ENCODE measurements at regions not wholly inside any gene's neighbourhood (a gene's known extent, or its start where the extent isn't known, plus 50 kb on each side); places are given as distances from the start of the nearest gene placed in this dataset.

GRCh38 chr10:124342136-124342820, 76.4 kb downstream of the OAT start:
- no peak for DNase-seq (ENCODE audit: extremely low spot score)
- ChIA-PET CTCF (no interaction called here), POLR2A (no interaction called here)
- TF ChIP-seq CTCF (IDR thresholded peaks at IDR 0.05; ENCODE audit: control extremely low read depth, extremely low read depth, low read depth, missing control alignments): no peak

- no peak for TF ChIP-seq CTCF (IDR thresholded peaks at IDR 0.05; ENCODE audit: control extremely low read depth, extremely low read depth, low read depth, missing control alignments)
- ChIA-PET POLR2A (no interaction called here), CTCF (no interaction called here)
- no peak for DNase-seq (ENCODE audit: extremely low spot score)
Observed at GRCh38 chr10:124341768-124342135, 77.0 kb downstream of the OAT start.

- ChIA-PET POLR2A (no interaction called here), CTCF (no interaction called here)
- DNase-seq (ENCODE audit: extremely low spot score): no peak
- no peak for TF ChIP-seq CTCF (IDR thresholded peaks at IDR 0.05; ENCODE audit: control extremely low read depth, extremely low read depth, low read depth, missing control alignments)
Observed at GRCh38 chr10:124340033-124340760, 78.5 kb downstream of the OAT start.

GRCh38 chr10:124339119-124340032, 79.3 kb downstream of the OAT start:
- ChIA-PET CTCF (no interaction called here), POLR2A (no interaction called here)
- TF ChIP-seq CTCF (IDR thresholded peaks at IDR 0.05; ENCODE audit: control extremely low read depth, extremely low read depth, low read depth, missing control alignments): no peak
- no peak for DNase-seq (ENCODE audit: extremely low spot score)

- no peak for DNase-seq (ENCODE audit: extremely low spot score)
- TF ChIP-seq CTCF (IDR thresholded peaks at IDR 0.05; ENCODE audit: control extremely low read depth, extremely low read depth, low read depth, missing control alignments): no peak
- ChIA-PET POLR2A (no interaction called here), CTCF (no interaction called here)
Observed at GRCh38 chr10:124338276-124338925, 80.3 kb downstream of the OAT start.

- ChIA-PET POLR2A (no interaction called here), CTCF (no interaction called here)
- no peak for TF ChIP-seq CTCF (IDR thresholded peaks at IDR 0.05; ENCODE audit: control extremely low read depth, extremely low read depth, low read depth, missing control alignments)
- no peak for DNase-seq (ENCODE audit: extremely low spot score)
Observed at GRCh38 chr10:124336186-124336585, 82.5 kb downstream of the OAT start.

Data from GM10248 (cell line).